ENCODE measurements at regions not wholly inside any gene's neighbourhood (a gene's known extent, or its start where the extent isn't known, plus 50 kb on each side); places are given as distances from the start of the nearest gene placed in this dataset.

DNA sequence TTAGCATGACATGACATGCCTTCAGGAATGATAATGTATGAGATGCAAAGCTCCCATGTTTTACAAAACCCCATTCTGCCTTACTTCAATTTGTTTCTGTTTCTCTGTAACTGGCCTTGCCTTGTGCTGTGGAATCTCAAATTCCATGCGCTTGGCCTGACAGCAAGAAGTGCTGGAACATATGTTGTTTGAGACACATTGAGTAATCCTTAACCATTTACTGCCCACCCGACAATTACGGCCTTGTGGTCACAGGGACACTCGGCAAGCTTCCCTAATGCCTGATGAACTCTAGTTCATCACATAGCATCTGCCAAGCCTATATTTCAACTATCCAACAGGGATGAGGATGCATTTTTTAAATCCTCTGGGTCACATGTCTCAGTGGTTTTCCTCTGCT, 226.4 kb upstream of the CASK start:
- Histone ChIP-seq H3K27me3 (ENCODE audit: insufficient read depth, poor library complexity, severe bottlenecking) (no peaks in the 10 kb centered on the region), H3K36me3 (ENCODE audit: low read depth) (no peaks in the 10 kb centered on the region)
- DNase-seq (ENCODE audit: low spot score): no peak

DNA sequence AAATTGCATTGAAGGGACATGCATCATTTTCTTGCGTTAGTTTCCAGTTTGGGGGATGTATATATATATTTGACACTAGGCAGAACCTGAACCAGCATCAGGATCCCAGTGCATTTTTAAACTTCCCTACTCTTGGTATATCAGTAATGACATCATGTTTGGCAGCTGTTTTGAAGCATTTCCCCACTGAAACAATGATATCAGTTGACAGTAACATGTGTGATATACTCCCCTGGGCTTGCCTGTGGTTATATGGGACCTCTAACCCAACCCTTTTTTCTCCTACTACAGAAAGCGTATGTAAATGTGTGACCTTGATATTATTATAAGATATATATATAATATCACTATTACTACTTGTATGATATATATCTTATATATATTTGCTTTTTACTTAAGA, 225.9 kb upstream of the CASK start:
- DNase-seq (ENCODE audit: low spot score) (no peak), ATAC-seq (ENCODE audit: low read depth) (no peak)
- Histone ChIP-seq H3K4me1 (ENCODE audit: insufficient read depth, poor library complexity, severe bottlenecking) (no peaks in the 10 kb centered on the region), H3K27ac (ENCODE audit: poor library complexity, severe bottlenecking) (no peak overlapping the region), H3K27me3 (ENCODE audit: insufficient read depth, poor library complexity, severe bottlenecking) (no peaks in the 10 kb centered on the region), H3K9me3 (ENCODE audit: severe bottlenecking) (no peaks in the 10 kb centered on the region), H3K36me3 (ENCODE audit: low read depth) (no peaks in the 10 kb centered on the region), H3K4me3 (ENCODE audit: severe bottlenecking) (no peak overlapping the region)
- TF ChIP-seq, protein P1, sequence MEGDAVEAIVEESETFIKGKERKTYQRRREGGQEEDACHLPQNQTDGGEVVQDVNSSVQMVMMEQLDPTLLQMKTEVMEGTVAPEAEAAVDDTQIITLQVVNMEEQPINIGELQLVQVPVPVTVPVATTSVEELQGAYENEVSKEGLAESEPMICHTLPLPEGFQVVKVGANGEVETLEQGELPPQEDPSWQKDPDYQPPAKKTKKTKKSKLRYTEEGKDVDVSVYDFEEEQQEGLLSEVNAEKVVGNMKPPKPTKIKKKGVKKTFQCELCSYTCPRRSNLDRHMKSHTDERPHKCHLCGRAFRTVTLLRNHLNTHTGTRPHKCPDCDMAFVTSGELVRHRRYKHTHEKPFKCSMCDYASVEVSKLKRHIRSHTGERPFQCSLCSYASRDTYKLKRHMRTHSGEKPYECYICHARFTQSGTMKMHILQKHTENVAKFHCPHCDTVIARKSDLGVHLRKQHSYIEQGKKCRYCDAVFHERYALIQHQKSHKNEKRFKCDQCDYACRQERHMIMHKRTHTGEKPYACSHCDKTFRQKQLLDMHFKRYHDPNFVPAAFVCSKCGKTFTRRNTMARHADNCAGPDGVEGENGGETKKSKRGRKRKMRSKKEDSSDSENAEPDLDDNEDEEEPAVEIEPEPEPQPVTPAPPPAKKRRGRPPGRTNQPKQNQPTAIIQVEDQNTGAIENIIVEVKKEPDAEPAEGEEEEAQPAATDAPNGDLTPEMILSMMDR (IDR thresholded peaks at IDR 0.05; ENCODE audit: poor library complexity, severe bottlenecking): no peak

More for the DNA sequence above, 226.4 kb upstream of the CASK start:
- Histone ChIP-seq H3K27ac (ENCODE audit: poor library complexity, severe bottlenecking) (no peak overlapping the region), H3K4me3 (ENCODE audit: severe bottlenecking) (no peak overlapping the region), H3K9me3 (ENCODE audit: severe bottlenecking) (no peaks in the 10 kb centered on the region), H3K4me1 (ENCODE audit: insufficient read depth, poor library complexity, severe bottlenecking) (no peaks in the 10 kb centered on the region)
- ATAC-seq (ENCODE audit: low read depth): no peak
- TF ChIP-seq, protein P1 (IDR thresholded peaks at IDR 0.05; ENCODE audit: poor library complexity, severe bottlenecking): no peak

DNA sequence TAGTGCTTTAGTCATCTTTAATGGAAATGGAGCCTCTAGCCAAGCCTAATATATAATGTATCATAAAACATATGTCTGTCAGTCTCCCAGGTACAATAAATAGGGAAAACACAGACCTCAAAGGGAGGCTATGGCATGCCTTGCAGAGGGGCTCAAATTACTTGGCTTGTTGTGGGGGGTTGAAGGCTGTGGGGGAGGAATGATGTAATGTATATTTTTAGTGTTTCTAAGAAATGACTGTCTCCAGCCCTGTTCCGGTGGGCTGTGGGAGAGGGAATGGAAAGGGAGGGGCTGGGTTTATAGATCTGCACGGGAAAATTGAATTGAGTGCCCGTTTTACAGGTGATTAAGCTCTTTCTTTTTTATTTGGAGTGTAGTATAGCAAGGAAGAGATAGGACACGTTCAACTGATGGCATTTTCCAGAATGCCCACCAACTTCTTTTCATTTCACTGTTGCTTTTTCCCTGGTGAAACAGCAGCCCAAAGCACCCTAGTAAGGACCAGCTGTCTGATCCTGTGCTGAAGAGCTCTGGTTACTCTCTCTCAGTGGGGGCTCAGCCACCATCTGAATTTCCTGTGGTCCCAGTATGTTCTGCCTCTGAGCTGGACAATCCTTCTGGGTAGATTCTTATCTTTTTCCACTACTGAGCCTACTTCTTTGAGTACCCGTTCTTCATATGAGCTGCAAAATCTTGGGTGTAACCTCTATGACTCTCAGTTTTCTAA, 220.7 kb upstream of the CASK start:
- Histone ChIP-seq H3K36me3 (ENCODE audit: low read depth) (no peaks in the 10 kb centered on the region), H3K4me3 (ENCODE audit: severe bottlenecking) (no peak overlapping the region), H3K27me3 (ENCODE audit: insufficient read depth, poor library complexity, severe bottlenecking) (no peaks in the 10 kb centered on the region), H3K9me3 (ENCODE audit: severe bottlenecking) (no peaks in the 10 kb centered on the region), H3K4me1 (ENCODE audit: insufficient read depth, poor library complexity, severe bottlenecking) (no peaks in the 10 kb centered on the region), H3K27ac (ENCODE audit: poor library complexity, severe bottlenecking) (no peak overlapping the region)
- TF ChIP-seq, protein P1 (IDR thresholded peaks at IDR 0.05; ENCODE audit: poor library complexity, severe bottlenecking): no peak
- no peak for ATAC-seq (ENCODE audit: low read depth)
- DNase-seq (ENCODE audit: low spot score): no peak

DNA sequence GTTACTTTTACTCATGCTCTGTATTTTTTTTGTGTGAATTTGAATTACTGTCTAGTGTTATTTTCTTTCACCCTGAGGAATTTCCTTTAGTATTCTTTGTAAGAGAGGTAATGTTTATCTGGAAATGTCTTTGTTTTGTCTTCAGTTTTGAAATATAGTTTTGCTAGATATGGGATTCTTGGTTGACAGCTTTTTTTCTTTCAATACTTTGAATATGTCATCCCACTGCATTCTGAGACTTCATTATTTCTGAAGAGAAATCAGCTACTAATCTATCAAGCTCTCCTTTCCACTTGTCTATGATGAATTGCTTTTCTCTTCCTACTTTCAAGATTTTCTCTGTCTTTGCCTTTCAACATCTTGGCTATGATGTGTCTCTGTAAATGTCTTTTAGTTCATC, 217.0 kb upstream of the CASK start:
- no peak for ATAC-seq (ENCODE audit: low read depth)

More for the DNA sequence above, 217.0 kb upstream of the CASK start:
- Histone ChIP-seq H3K36me3 (ENCODE audit: low read depth) (no peaks in the 10 kb centered on the region), H3K9me3 (ENCODE audit: severe bottlenecking) (no peaks in the 10 kb centered on the region), H3K27me3 (ENCODE audit: insufficient read depth, poor library complexity, severe bottlenecking) (no peaks in the 10 kb centered on the region), H3K4me1 (ENCODE audit: insufficient read depth, poor library complexity, severe bottlenecking) (no peaks in the 10 kb centered on the region), H3K4me3 (ENCODE audit: severe bottlenecking) (no peak overlapping the region), H3K27ac (ENCODE audit: poor library complexity, severe bottlenecking) (no peak overlapping the region)
- no peak for DNase-seq (ENCODE audit: low spot score)
- TF ChIP-seq, protein P1 (IDR thresholded peaks at IDR 0.05; ENCODE audit: poor library complexity, severe bottlenecking): no peak

Data from RWPE2 (cell line).